Endothelial cell of hepatic sinusoid (primary cell): ENCODE measurements at regions not wholly inside any gene's neighbourhood (a gene's known extent, or its start where the extent isn't known, plus 50 kb on each side); places are given as distances from the start of the nearest gene placed in this dataset.
"Not testable (repeated sequence)": the region's sequence is repeated elsewhere in the genome, so short reads cannot be mapped to it uniquely, and the experiment has no call there.

Source experiments
- in situ Hi-C: cut with HindIII; loops from 2 replicates; pipeline ENCODE4 v1.10.0; 2017; ENCODE audit warnings: low sequenced_read_pairs

GRCh38 chr18:33820517-33821371 is 242.7 kb downstream of the ASXL3 start:
- in situ Hi-C loops: no loop called here

GRCh38 chr18:33819692-33820343 is 241.8 kb downstream of the ASXL3 start:
- in situ Hi-C loops: not testable (repeated sequence)

- in situ Hi-C loops: no loop called here
Measured at GRCh38 chr18:33818145-33818544, 240.1 kb downstream of the ASXL3 start.

GRCh38 chr18:33817096-33817495 is 239.1 kb downstream of the ASXL3 start:
- in situ Hi-C loops: no loop called here

DNA sequence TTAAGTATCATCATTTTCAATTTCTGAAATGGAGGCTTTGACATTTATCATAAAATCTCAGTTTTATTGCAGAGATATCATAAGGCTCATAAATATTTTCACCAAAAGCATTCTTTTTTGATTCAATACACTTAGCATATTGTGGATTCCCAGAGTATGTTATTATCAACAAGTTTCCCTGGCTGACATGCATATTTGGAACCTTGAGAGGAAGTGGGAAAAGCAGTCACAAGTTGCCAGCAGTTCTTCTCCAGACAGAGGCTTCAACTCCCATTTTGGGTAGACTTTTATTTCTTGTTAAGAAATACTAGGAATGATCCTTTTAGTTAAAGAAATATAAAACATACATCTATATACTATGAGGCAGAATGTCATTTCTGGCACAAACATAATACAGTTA is 236.5 kb downstream of the ASXL3 start:
- in situ Hi-C loops: no loop called here

GRCh38 chr18:33812186-33812585 is 234.2 kb downstream of the ASXL3 start:
- in situ Hi-C loops: no loop called here

GRCh38 chr18:33805592-33805991 is 227.6 kb downstream of the ASXL3 start:
- in situ Hi-C loops: no loop called here

DNA sequence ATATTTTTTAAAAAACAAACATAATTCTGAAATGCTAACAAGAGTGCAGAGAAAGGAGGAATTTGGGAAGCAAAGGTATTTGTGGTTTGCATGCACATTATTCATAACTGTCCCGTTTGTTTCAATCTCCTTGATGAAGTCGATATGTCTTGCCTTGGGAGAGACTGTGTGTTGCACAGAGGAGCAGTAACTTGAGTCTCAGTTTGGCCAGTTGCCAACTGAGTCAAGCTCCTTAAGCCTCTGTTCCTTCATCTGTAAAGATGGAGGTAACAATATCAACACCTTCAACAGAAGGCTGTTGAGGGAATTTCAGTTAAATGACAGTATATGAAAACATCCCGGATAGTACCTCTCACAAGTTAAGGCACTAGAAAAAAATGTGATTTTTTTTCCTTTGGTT is 226.2 kb downstream of the ASXL3 start:
- in situ Hi-C loops: no loop called here

DNA sequence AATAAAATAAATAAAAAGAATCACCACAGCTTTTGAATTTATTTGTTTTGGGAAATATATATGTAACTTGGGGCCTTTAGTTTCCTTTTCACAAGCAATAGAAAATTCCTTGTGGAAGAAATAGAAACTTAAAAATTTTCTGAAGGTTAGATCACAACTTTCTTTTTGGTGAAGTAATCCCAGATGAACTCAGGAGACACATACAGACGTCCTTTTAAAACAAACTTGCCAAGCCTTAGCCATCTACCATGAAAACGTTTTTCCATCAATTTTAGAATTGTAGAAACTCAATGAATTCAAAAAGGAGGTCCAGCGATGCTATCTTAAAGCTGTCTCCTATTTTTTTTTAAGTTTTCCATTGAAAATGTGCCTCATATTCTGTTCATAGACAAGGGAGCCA is 225.6 kb downstream of the ASXL3 start:
- in situ Hi-C loops: no loop called here

- in situ Hi-C loops: no loop called here
Measured at GRCh38 chr18:33802955-33803354, 224.9 kb downstream of the ASXL3 start.
